GM18499 (cell line): ENCODE measurements at regions not wholly inside any gene's neighbourhood (a gene's known extent, or its start where the extent isn't known, plus 50 kb on each side); places are given as distances from the start of the nearest gene placed in this dataset.

ENCODE experiments used
- ATAC-seq: cut with Tn5 transposase; IDR thresholded peaks from one replicate; pipeline ENCODE4 v1.9.1; 2021; ENCODE audit warnings: moderate number of reproducible peaks; ENCODE audit not compliant: insufficient read depth, unreplicated experiment

DNA sequence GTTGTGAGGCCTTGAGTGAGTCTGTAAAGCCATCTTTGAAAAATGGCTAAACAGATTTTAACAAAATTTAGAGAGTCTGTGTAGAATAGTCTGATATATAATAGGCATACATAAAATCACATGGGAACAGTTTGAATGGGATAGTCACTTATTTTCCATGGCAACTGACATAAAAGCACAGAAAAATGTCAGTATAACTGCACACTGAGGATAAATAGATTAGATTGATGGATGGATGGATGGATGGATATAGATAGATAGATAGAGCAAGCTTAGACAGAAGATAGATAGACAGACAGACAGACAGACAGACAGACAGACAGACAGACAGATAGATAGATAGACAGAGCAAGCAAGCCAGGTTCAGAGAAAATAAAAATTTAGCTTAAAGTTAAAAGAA, 660.2 kb upstream of the API5 start:
- no peak for ATAC-seq

DNA sequence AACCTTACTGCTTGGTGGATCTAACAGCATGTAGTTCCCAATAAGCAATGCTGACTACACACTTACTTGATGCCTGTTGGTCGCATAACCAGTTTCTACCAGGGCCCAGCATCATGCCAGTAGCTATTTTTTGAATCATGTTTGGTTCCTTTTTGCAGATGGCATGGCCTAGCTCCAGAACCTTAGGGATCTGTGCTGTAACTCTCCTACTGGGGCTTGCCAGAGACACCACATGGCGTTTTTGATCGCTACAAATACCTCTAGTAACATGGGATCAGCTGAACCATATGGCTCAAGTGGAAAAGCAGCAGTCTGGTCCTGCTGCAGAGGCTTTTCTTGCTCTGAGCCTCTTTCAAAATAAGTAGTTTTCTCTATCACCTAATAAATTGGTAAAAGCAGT, 654.6 kb upstream of the API5 start:
- no peak for ATAC-seq

DNA sequence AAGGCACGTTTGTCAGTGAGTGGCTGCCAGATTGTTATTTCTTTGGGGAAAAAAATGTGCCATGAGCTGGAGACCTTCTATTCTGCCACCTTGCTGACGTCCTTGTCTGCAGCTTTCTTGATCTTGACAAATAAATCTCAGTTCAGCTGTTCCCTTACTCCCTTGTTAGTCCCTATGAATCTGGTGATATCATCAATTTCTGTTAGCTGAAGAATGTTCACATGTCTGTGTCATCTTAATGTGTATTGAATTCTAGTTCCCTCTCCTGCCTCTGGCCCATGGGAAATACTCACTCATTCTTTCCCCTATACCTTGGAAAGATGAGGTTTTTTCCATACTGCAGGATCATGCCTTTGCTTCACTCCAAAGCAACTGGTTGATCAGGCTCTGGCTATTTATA, 649.9 kb upstream of the API5 start:
- no peak for ATAC-seq

DNA sequence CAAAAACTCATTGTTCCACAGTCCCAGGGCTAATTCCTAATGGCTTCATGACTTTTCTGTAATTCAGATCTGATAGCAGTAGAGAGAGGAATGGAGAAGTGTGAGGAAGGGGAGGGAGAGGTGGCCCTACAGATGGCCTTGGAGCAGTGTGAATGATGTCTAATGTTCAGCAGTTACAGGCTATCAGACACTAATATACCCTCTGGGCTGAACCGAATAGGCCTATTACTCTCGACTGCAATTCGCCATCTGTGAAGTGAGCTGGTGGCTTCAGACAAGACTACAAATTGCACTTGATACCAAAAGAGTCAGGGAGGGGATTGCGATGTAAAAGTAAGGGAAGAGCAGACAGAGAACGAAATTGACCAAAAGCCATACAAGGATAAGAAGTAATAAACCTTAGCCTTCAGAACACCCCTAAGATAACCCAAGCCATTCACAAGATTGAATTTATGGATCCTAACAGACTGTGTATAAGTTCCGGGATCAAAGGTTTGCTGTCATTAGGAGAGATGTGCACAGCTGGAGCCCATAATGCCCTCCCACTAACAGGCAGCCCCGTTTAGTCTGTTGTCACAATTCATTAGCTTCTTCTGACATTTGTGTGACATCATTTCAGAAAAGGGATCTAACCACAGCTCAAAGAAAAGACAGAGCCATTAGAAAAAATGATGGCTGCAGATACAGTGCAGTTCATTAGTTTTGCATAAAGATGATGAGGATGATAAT, 642.4 kb upstream of the API5 start:
- no peak for ATAC-seq

DNA sequence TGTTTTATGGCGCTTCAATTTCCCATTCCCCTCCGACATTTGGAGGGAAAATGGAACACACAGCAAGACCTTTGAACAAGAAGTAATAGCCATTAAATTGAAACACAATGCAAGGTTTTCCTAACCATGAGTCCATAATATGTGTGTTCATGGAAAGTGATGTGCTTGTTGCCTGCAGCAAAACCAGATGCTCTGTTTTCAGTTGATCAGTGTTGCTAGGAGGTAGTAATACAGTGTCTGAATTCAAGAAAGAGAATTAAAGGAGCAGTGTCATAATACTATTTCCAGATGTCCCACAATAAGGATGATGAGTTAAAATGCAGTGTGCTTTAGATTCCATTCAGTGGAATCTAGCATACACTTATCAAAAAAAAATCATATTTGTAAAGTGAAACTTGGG, 637.4 kb upstream of the API5 start:
- no peak for ATAC-seq

DNA sequence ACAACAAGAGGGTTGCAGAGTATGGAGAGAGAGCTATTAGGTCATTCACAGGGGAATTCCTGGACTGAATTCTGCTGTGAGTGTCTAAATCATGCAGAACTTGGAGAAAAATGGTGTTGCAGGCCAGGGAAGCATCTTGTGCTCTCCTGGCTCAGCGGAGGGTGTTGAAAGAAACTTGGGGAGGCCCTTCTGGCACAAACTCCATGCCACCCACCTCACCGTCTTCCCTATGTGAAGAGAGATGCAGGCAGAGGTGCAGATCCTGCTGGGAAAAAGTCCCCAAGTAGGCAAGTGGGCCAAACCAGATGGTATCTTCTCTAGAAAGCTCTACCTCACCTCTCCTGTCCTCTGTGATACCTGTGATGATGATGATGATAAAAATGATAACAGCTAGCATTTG, 604.3 kb upstream of the API5 start:
- ATAC-seq: no peak

DNA sequence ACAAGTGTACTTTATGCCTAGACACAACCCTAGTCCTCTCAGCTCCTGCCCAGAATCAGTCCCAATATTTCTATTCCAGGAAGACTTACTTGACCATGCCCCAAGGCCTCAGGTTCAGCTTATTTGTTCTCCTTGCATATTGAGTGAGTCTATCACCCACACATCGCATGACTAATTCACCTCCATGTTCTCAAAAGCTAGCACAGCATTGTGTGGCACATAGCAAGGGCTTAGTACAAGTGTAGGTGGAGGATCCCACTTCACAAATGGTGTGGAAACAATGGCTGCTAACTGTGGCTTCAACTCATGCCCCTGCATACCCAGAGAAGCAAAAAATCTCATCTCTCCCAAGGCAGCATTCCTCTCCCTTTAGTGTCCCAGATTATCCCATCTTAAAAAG, 602.6 kb upstream of the API5 start:
- no peak for ATAC-seq

DNA sequence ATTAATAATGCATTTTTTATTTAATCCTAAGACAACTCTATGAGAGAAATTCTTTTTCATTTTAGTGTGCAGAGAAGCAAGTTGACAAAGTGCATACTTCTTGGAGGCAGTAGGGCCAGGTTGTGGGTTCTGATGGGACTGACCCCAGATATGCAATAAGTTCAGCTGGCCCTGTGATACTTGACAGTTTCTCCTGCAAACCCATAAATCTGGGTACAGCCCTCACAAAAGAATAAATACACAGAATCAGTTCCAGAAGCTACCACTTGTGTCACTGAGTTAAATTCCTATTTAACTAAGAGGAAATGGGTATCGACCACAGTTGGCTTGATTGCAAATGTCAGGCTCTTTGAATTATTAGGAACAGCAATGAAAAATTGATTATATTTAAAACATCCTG, 598.5 kb upstream of the API5 start:
- no peak for ATAC-seq

DNA sequence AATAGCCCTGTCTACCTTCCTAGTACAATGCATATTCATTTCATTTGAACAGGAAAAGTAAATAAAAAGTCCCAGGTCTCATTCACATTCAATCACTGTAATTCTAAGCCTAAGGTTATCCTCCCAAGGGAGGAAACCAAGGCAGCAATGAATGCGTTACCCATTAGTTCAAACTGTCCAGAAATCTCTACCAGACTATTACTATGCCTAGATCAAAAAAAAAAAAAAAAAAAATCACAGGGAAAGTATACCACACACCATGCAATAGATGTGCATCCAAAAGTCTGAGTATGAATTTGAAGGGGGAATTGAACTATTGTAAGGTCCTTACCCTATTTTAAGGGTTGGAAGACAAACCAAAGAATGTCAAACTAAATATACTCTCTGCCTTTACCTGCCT, 598.0 kb upstream of the API5 start:
- no peak for ATAC-seq

DNA sequence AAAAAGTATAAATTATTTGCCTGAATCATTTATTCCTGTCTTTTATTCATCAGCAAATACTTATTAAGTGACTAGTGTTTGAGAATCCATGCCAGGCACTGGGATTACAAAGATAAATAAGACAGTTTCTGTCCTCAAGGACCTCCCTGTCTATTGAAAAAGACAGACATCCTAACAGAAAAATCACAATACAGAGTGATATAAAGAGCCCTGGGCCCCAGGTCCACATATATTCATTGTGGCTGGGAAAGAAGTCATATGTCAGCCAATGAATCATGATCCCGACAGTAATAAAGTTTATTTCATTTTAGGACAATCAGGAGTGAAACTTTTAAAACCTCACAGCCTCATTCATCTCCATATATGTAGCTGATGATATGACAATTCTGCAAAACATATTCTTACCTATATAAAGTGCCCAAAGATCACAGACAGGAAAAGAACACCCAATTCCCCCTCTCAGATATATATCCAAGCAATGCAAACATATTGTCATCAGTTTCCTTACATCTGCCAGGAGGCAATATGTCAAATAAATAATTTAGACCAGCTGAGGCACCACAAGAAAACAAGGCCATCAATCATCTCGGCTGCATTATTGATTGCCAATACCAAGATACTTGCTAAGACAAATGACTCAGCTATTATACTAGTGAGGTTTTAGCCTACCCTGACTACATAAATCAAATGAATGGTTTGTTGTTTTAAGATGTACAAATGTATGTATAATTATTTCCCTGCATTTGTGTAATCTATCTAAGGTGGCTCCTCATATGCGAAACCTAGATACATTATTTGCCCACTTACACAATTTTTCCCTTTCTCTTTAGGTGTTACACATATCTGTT, 590.9 kb upstream of the API5 start:
- no peak for ATAC-seq

DNA sequence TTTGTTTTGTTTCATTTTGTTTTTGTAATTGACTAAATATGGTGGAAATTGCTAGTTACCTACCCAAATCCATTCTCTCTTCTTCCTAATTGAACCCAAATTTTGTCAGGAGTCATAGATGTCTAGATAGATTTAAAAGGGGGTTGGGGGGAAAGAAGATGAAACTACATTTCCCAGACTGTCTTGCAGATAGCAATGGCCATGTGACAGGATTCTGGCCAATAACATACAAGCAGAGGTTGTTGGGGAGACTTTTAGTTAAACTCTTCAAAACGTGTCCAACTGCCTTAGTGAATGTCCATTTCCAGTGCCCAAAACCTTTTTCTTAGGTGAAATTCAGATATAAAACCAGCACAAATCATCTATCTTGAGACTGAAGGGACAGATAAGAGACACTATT, 583.9 kb upstream of the API5 start:
- ATAC-seq: no peak

DNA sequence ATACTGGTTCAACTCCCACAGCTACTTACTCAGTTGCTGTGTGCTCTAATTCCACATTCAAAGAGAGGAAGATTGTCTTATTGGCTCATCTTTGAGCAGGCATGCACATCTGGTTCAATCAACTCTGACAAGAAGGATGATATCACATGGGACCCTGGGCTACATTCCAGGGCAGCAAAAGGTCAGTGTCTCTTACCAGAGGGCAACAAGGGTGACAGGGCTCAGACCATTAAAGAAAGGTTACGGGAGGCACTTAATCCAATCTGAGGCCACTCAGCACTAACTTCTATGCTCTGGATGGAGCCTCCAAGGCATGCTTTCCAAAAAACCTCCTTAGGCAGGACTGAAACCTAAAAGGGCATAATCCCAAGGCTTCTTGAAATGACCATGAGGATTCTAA, 549.4 kb upstream of the API5 start:
- ATAC-seq: no peak

DNA sequence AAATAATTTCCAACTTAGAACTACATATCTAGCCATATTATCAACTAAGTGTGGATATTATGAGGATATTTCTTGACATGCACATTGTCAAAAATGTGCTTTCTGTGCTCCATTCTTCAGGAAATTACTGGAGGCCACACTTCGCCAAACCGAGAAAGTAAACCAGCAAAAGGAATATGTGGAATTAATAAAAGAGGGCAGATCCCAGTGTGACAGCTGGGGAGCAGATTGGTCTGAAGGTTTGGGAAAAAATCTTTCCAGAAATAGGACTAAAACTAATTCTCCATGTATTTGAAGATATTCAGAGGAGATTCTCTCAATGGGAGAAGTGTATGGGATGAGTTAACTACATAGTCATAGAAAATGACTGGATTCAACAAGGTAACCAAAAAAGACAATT, 546.9 kb upstream of the API5 start:
- no peak for ATAC-seq

DNA sequence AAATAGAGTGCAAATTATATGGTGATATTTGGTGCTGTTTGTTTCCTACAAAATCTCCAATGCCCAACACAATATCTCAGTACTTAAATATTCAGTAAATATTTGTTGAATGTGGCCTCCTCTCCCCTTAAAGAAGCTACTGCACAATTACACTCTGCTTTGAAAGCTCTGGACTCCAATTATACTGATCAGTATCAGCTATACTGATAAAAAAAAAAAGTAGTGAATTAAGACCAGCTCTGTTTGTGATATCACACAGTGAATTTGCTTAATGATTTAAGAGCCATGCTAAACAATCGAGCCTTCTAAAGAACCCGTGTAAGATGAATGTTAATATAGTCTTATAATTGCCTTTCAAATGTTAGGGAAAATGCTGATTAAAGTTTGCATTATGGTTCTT, 543.2 kb upstream of the API5 start:
- ATAC-seq: no peak

DNA sequence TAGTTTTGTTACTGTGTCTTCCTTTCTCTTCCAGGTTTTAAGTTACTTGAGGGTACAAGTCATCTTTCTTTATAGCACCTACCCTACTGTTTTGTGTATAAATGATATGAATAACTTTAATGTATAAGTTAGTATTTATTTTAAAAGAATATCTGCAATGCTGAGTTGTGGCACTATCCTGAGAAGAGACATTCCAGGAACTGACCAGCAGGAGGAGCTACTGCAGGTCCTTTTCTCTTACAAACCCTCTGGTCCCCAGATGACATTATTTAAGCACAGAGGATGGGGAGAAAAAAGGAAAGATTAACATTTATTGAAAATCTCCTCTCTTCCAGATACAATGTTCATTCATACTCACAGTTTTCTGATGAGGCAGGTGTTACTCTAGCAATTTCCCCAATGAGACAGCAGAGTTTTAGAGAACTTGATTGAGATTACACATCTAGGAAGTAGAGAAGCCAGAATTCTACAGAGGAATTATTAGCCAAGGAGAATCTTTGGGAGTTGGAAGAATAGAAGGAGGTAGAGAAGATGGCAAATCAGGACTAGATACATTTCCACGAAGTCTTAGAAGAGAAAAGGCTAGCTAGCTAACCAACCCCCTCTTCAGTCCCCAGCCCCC, 541.2 kb upstream of the API5 start:
- no peak for ATAC-seq

DNA sequence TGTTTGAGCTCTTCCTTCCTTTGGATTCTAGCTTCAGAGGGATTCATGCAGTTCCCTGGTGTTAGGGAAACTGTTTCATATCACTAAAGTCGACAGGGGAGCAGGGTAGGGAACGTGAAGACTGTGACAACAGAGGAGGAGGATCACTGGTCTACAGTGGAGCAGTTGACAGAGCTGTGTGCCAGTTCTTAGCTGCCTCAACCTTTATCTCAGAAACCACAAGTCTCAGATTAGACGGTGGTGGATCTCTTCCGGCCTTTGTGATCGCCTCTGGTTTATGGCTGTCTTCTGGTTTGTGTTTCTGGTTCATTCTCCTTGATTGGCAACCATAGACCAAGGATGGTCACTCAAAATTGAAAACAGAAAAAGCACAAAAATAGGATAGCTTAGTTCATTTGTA, 538.9 kb upstream of the API5 start:
- no peak for ATAC-seq

DNA sequence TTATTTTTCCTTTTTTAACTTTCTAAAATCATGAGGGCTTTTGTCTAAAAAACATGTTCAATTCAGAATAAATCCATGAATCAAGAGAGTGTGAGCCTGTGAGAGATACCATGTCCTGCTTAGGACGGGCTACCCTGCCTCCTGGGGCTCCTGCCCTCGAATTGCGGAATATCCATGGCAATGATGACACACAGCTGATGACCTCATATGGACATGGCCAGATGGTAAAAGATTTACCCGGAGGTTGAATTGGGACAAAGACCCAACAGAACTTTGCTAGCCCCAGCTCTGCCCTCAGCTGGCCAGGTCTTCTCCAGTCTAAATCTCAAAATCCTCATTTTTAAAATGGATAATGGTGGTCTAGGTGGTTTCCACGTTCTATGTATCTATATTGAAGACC, 538.1 kb upstream of the API5 start:
- ATAC-seq: no peak

DNA sequence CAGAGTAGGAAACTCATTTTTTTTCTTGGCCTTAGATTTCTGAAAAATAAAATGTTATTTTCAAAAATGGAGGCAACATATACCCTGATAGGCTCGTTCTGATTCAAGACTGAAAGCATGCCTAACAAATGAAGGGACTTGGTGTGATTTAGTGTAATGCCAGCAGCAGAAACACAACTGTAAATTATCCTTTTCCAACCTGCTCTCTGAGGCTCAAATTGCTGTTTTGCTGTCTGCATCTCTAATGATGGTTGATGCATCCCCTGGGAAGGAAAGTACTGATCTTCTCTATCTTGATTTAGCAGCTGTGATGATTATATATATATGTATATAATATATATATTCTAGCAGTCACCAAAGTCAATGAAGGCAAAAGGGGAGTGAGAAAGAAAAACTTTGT, 537.2 kb upstream of the API5 start:
- ATAC-seq: no peak

DNA sequence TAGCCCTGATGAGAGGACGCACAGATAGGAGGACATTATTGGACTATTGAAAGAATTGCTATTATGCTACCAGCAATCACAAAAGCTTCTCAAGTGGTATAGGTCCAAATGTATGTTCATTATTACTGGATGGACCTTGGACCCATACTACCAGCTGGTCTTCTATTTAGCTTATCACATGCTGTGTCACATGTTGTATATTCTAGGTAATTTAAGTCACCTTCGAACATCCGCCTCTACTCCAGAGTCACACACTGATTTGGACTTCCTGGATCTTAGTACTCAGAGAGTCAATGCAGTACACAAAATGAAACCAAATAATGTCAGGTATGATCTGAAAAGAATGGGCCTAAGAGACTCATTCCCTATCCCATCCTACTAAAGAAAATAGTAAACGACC, 534.0 kb upstream of the API5 start:
- no peak for ATAC-seq

DNA sequence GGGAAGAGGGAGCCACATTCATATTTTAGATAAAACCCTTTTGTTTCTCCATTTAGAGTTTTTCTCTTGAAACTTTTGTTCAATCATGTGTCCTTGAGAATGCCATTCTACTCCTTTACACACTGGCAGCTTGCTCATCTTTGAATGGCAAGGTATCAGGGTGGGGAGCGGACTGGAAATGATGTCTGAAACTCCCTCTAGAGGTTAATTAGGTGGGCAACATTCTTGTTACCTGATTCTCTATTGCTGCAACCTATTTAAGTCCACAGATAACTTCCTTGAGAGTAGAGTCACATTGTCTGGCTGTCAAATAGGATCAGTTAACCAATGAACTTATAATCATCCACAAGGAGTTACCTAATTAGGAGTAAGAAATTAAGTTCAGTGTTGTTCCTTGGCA, 533.6 kb upstream of the API5 start:
- ATAC-seq: no peak

DNA sequence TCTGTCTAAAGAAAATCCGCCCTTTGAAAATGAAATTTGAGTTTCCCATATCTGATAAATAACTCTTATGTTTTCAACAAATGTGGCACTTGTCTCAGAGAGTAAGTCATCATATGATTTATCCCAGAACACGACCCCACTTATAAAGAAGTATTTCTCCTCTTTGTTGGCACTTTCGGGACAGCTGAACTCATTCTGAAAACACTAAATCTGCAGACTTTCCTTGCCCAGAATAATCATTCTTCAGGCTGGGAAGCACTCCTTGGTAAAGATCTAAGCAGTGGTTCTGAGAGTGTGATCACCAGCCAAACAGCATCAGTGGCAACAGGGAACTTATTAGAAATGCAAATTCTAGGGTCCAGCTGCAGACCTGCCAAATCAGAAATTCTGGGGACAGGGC, 532.2 kb upstream of the API5 start:
- no peak for ATAC-seq

DNA sequence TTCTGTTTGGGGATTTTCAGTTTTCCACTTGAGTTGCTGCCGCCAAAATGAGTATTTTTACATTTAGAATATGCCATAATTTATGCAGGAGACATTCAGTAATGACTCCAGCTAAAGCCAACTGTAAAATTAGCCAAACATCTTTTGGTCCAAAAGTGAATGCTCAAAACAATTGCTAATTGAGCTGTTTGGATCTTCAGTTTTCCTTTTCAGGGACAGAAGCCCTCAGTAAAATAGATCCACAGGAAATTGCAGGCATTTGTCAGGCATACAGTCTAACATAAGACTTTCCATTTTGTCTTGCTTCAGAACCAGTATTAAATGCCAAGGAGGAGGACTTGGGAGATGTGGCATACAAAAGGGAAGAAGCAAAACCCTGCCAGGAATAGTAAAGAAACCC, 524.8 kb upstream of the API5 start:
- ATAC-seq: no peak
